ENCODE measurements at regions not wholly inside any gene's neighbourhood (a gene's known extent, or its start where the extent isn't known, plus 50 kb on each side); places are given as distances from the start of the nearest gene placed in this dataset.
"Not testable (repeated sequence)": the region's sequence is repeated elsewhere in the genome, so short reads cannot be mapped to it uniquely, and the experiment has no call there.

GRCh38 chr5:56295311-56295710, 62.2 kb upstream of the ANKRD55 start:
- DNase-seq (ENCODE audit: low spot score): not testable (repeated sequence)

- no peak for DNase-seq (ENCODE audit: low spot score)
Measured at GRCh38 chr5:56294354-56294753, 61.2 kb upstream of the ANKRD55 start.

GRCh38 chr5:56292874-56293273, 59.7 kb upstream of the ANKRD55 start:
- not testable (repeated sequence) for DNase-seq (ENCODE audit: low spot score)

- no peak for DNase-seq (ENCODE audit: low spot score)
Measured at GRCh38 chr5:56291661-56292374, 58.7 kb upstream of the ANKRD55 start.

- no peak for DNase-seq (ENCODE audit: low spot score)
Measured at GRCh38 chr5:56291079-56291643, 58.0 kb upstream of the ANKRD55 start.

GRCh38 chr5:56290378-56291078, 57.4 kb upstream of the ANKRD55 start:
- DNase-seq (ENCODE audit: low spot score): no peak

- DNase-seq (ENCODE audit: low spot score): no peak
Measured at GRCh38 chr5:56289602-56289987, 56.5 kb upstream of the ANKRD55 start.

GRCh38 chr5:56288873-56289601, 55.9 kb upstream of the ANKRD55 start:
- no peak for DNase-seq (ENCODE audit: low spot score)

GRCh38 chr5:56286015-56286884, 53.1 kb upstream of the ANKRD55 start:
- no peak for DNase-seq (ENCODE audit: low spot score)

- DNase-seq (ENCODE audit: low spot score): peak; percentile 31
Measured at GRCh38 chr5:56282951-56283350, 49.8 kb upstream of the ANKRD55 start.

Measured in kidney tubule cell (primary cell).